T-helper 1 cell (primary cell): ENCODE measurements at regions not wholly inside any gene's neighbourhood (a gene's known extent, or its start where the extent isn't known, plus 50 kb on each side); places are given as distances from the start of the nearest gene placed in this dataset.
"Not testable (repeated sequence)": the region's sequence is repeated elsewhere in the genome, so short reads cannot be mapped to it uniquely, and the experiment has no call there.

Source experiments
- DNase-seq, 5 donors: peaks; one replicate each; pipeline ENCODE4 v3.0.0-alpha.2; 2012 to 2020

- no peak for DNase-seq
Observed at GRCh38 chr10:20614911-20615310, 282.2 kb downstream of the NEBL start.

DNA sequence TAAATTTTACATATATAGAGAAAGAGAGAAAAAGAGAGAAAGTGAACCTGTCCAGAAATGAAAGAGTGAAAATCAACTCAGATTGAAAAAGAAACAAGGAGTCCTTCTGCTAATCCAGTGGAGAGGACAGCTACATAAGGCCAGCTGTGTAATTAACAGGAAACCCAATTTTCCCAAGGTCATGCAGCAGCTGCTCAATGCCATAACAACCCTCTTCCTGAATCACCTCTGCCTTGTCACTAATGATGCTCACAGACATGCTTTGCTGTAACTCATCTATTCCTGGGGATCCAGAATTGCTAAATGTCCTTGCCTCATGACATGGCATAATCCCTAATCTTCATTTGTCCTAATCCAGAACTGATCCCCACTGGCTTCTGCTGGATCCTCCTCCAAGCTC lies 288.6 kb downstream of the NEBL start:
- no peak for DNase-seq

- DNase-seq: no peak
Observed at GRCh38 chr10:20606985-20607384, 290.1 kb downstream of the NEBL start.

DNA sequence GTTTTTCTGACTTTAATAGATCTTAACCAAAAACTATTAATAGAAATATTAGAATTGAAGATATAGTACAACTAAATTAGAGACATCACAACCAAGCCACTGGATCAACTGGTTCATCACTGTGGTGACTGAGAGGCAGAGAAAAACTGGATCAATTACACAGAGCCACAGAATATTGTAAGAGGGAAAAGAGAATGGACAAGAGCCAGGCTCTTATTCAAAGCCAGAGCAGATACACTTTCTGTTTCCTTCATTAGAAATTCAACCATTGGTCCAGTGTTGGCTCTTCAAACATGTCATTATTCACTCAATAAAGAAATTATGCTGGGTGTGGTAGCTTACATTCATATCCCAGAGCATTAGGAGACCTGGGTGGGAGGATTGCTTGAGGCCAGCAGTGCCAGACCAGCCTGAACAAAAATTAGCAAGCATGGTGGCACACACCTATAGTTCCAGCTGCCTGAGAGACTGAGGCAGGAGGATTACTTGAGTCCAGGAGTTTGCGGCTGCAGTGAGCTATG lies 295.1 kb downstream of the NEBL start:
- no peak for DNase-seq

DNA sequence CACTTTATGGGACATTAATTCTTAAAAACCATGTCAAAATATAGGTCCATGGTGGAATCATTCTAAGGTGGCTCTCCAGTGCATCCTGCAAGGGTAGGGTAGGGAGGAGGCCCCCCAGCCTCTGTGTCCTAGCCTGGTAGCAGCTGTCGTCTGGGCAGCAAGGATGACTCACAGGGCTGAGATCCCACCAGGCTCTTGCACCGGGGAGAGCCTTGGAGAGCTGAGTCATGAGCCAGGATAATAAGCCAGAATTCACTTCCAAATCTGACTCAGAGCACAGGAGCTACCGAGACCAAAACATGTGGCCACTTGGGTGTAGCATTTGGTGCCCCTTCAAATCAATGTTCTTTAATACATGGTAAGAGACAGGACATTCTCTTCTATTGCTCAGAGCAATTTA lies 298.5 kb downstream of the NEBL start:
- DNase-seq: no peak

GRCh38 chr10:20596911-20597310 lies 300.2 kb downstream of the NEBL start:
- no peak for DNase-seq

DNA sequence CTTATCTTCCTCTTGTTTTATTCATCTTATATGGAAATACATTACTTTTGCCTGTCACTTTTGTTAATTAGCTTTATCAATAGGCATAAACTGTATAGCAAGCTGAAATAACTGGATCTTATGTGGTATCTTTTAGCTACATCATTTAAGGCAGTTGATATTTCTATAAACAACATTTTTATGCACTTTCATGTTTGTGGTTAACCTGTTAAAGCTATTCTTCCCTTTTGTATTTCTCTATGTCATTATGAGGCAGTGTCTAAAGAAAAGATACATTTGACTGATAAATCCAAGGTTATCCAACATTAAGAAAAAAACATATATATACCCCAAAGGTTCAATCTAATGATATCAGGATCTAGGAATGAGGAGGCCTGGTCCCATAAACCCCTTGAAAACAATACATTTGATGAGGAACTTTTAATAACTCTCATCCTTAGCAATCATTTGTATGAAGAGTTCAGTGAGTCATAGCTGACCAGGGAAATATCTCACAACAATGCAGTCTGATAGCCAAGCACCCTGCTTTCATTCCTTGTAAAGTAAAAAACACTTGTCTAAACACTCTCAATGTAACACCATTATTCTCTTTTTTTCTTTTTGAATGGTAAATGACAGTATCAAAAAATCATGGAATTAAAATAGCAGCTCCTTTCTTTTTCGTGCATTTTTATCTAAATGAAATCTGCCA lies 300.9 kb downstream of the NEBL start:
- no peak for DNase-seq

DNA sequence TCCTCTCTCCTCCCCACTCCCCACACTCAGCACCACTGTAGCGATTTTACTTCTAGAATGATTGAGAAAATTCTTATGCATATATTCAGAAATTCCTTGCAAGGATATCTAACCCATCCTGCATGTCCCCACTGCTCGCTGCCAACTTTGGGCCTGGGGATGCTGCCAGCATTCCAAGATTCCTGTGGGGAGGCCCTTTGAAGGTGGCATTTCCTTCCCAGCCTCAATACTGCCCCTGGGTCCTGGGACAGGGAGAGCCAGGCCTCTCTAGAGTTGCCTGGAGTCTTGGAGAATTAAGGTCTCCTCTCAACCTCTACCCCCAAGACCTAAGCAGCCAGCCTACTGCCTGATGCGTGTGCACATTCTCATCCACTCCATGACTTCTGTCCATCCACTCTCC lies 303.5 kb downstream of the NEBL start:
- DNase-seq: no peak

DNA sequence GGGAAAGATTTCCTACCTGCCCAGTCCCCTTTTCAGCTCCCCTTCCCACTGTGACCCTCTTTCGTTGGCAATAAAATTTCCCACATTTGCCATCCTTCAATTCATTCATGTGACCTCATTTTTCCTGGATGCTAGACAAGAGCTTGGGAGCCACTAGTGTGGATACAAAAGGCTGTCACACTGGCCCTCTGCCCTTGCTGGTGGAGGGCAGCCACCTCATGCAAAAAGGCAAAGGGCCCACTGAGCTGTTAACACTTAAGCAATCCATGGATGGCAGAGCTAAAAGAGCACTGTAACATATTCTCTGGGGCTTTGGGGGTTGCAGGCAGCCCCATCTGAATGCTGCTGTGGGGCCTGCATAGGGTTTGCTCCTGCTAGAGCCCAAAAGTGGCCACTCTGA lies 315.1 kb downstream of the NEBL start:
- no peak for DNase-seq

DNA sequence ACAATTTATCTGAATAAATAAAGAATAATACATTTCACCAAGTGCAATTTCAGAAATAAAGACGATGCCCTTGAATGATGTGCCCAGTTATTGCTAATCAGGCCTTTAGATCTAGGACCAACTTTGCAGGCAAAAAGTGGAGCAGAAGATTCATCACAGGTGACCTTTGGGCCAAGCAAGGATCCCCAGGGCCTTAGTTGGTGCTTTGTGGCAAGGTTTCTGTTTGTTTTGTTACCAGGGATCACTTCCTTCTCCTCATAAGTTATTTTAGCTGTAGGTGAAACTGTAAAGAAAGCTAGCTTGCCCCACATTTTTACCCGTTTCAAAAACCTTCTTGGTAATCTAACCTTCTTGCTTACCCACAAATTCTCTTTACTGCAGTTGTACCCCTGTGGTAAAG lies 323.2 kb downstream of the NEBL start:
- no peak for DNase-seq

DNA sequence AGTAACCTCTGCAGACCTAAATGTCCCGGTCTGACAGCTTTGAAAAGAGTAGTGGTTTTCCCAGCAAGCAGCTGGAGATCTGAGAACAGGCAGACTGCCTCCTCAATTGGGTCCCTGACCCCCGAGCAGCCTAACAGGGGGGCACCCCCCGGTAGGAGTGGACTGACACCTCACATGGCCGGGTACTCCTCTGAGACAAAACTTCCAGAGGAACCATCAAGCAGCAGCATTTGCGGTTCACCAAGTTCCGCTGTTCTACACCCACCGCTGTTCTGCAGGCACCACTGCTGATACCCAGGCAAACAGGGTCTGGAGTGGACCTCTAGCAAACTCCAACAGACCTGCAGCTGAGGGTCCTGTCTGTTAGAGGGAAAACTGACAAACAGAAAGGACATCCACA lies 341.1 kb downstream of the NEBL start:
- not testable (repeated sequence) for DNase-seq

- DNase-seq: no peak
Observed at GRCh38 chr10:20552382-20552781, 344.7 kb downstream of the NEBL start.

DNA sequence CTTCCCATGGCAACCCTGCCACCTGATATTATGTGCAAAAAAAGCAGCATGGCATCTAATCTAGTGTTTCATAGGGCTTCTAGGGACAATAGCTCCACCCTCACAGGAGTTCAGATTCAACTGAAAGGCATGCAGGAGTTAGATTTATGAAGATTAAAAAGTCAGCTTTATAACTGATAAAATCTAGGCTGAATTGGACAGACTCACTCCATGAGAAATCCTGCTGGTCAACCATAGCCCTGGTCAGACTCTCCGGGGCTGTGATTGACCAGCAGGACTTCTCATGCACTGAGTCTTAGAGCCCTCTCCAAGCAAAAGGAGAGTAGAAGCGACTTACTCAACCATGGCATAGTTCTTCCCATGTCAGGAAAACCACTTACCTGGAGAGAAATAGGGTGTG lies 345.4 kb downstream of the NEBL start:
- no peak for DNase-seq

DNA sequence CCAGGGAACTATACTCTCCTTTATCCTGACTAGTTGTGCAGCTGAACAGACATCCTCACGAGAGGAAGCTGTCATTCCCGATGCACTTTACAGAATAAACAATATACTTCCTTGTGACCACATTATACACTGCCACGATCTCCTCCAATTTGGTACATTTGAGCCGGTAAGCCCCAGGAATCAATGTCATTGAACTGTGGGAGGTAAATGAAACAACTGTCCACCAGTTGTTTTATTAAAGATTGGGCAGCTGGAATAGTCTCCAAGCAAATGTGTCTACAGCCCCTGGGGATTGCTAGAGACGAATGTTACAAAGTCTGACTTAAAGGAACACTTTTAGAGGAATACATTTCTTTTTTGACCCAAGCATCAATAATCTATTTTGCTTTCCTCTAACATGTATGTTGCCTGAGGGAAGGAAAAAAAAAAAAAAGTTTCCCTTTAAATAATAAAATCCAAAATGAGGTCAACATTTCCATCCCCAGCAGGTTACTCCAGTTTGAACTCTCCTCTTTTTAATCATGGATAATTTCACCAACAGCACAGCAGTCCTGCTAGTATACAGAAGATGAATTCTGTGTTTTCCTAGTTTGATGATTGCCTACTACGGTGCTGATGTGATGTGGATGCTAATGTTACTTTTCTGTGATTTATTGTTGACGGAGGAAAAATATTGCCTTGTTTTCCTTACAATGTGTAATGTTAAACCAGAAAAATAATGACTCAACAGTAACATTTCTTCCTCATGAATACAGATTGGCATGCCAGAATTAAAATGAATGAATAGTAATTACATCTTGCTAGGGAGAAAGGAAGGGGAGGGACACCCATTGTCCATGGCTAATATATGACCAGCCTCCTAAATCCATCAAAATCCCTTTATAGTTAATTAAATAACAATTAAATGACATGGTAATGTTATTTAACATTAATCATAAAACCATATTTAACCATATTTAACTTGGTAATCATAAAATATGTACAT lies 360.9 kb downstream of the NEBL start:
- DNase-seq: no peak

DNA sequence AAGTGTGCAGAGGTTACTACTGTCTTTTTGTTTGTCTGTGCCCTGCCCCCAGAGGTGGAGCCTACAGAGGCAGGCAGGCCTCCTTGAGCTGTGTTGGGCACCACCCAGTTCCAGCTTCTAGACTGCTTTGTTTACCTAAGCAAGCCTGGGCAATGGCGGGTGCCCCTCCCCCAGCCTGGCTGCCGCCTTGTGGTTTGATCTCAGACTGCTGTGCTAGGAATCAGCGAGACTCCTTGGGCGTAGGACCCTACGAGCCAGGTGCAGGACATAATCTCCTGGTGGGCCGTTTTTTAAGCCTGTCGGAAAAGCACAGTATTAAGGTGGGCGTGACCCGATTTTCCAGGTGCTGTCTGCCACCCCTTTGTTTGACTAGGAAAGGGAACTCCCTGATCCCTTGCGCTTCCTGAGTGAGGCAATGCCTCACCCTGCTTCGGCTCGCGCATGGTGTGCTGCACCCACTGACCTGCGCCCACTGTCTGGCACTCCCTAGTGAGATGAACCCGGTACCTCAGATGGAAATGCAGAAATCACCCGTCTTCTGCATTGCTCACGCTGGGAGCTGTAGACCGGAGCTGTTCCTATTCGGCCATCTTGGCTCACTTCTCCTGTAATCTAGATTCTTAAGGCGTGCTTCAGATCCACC lies 365.7 kb downstream of the NEBL start:
- not testable (repeated sequence) for DNase-seq

DNA sequence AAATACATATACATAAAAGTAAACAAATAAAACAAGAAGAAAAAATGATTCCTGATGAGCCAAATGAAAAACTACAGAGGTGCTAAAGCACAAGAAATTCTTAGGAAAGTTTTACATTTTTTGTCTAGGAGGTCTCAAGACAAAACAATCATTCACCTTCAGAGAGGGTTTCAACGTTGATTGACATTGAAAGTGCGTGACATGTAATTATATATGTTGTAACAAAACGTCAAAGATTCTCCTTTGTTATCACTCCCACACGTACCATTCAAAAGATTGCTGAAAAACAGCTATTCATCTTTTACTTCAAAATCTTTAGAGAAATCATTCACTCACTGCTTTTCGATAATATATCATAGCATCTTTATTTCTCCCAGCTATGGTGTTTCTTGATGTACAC lies 375.9 kb downstream of the NEBL start:
- no peak for DNase-seq

GRCh38 chr10:20515654-20516053 lies 381.5 kb downstream of the NEBL start:
- no peak for DNase-seq

DNA sequence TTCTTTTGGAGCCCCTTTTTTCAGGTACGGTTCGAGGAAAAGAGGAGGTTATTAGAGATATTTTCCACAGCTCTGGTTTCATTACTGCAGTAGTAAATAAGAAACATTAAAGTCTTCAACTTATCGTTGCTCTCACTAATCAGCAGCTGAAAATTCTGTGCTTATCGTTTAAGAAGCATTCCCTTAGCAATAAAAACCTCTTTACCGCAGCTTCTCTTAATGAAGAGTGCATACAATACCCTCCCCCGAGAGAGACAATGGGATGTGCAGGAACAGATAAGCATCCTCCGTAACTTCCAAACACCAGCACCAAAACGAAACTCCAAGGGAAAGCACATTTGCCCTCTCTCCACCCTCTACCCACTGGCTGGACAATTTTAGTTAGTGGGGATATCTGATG lies 384.5 kb downstream of the NEBL start:
- DNase-seq: no peak

DNA sequence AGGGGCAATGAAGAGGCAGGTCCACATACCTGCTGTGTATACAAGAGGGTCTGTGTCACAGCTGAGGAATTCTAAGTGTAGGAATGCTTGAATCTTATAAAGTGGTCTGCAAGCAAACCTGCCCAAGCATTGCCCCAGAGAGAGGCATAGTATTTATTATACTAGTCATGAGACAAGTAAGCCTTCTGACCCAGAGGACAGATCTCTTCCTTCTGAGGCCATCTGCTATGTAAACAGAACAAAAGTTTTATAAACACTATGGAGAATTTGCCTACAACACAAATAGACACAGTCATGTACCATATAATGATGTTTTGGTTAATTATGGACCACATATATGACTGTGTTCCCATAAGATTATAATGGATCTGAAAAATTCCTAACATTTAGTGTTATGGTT lies 388.2 kb downstream of the NEBL start:
- no peak for DNase-seq

DNA sequence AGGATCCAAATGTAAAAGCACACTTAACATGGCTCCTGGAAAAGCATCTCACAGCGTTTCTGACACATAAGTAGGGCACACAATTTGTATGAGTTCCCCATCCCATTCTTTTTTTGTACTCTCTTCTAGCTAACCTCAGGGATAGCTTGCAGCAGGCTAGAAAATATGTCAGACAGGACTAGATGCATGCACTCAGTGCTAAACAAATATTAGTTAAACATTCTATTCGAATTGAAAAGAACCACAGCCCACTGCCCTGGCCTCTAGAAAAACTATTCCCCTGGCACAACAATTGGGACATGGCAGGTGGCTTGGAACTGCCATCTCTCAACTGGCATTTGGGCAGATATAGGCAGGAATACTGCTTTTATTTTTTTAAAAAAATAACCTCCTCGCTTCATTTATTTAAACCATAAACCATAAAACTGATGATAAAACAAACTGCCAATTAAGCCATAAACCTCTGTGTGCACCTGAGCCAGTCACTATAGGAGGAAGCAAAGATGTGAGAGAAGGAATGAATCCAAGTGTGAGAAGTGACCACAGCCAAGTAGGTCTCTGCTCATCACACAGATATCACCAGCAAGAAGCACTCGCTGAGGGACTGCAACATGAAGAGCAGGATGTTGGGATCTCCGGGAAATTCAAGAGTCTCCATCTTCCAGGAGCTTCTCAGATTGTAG lies 394.1 kb downstream of the NEBL start:
- no peak for DNase-seq

GRCh38 chr10:20494474-20494873 lies 402.6 kb downstream of the NEBL start:
- no peak for DNase-seq

DNA sequence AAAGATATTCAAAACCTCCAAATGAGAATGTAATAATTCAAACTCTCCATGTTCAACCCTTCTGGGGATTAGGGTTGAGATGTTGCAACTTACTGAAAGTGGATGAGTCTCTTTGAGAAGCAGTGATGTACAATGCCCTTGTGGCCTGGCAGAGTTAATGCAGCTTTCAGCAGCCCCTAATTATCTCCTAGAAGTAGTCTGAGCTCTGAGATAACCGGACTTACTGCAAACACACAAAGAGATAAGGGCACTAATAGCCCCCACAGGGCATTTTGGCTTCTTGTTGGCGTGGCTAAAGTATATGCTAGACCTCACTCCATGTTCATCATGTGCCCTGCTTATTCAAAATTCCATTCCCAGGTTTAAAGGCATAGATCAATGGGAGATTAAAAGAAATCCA lies 404.7 kb downstream of the NEBL start:
- no peak for DNase-seq

DNA sequence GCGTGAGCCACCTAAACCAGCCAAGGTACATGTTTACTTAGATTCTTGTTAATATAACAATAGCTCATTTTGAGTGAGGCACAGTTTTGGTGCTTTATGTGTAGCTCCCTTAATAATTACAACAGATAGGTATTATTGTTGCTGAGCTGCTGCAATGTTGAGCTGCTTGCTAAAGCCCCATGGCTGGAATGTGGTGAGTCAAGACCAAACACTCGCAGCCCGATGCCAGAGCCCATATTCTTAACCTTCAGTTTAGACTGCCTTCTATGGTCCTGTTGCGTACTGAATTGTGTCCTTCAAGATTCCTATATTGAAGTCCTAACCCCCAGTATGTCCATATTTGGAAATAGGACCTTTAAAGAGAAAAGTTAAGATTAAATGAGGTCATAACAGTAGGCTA lies 407.1 kb downstream of the NEBL start:
- no peak for DNase-seq
